GM12801 (cell line): ENCODE measurements at regions not wholly inside any gene's neighbourhood (a gene's known extent, or its start where the extent isn't known, plus 50 kb on each side); places are given as distances from the start of the nearest gene placed in this dataset.

Source experiments
- TF ChIP-seq, protein P1 (sequence below): IDR thresholded peaks from one replicate; pipeline ENCODE4 v1.5.1; 2011; ENCODE audit warnings: control low read depth; ENCODE audit not compliant: insufficient read length; ENCODE audit errors: extremely low read depth

DNA sequence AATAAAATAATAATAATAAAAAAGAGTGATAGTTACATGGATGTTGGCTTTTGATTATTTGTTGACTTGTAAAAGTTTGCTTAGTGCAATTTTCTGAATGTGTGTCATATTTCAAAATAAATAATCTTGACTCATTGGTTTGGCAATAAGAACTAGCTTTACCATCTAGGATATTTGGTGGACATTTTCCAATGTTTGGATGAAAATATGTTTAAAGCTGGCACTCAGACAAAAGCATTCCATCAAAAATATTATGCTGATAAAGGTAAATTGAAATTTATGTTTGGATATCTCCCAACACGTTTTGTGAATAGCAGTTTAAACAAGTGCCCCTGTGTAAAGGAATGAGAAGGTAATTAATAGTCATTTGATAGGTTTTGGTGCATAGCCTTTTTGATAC lies 62.5 kb upstream of the KCNMA1 start:
- TF ChIP-seq, protein P1, sequence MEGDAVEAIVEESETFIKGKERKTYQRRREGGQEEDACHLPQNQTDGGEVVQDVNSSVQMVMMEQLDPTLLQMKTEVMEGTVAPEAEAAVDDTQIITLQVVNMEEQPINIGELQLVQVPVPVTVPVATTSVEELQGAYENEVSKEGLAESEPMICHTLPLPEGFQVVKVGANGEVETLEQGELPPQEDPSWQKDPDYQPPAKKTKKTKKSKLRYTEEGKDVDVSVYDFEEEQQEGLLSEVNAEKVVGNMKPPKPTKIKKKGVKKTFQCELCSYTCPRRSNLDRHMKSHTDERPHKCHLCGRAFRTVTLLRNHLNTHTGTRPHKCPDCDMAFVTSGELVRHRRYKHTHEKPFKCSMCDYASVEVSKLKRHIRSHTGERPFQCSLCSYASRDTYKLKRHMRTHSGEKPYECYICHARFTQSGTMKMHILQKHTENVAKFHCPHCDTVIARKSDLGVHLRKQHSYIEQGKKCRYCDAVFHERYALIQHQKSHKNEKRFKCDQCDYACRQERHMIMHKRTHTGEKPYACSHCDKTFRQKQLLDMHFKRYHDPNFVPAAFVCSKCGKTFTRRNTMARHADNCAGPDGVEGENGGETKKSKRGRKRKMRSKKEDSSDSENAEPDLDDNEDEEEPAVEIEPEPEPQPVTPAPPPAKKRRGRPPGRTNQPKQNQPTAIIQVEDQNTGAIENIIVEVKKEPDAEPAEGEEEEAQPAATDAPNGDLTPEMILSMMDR: no peak

GRCh38 chr10:77699080-77699645 lies 61.6 kb upstream of the KCNMA1 start:
- TF ChIP-seq, protein P1: no peak

DNA sequence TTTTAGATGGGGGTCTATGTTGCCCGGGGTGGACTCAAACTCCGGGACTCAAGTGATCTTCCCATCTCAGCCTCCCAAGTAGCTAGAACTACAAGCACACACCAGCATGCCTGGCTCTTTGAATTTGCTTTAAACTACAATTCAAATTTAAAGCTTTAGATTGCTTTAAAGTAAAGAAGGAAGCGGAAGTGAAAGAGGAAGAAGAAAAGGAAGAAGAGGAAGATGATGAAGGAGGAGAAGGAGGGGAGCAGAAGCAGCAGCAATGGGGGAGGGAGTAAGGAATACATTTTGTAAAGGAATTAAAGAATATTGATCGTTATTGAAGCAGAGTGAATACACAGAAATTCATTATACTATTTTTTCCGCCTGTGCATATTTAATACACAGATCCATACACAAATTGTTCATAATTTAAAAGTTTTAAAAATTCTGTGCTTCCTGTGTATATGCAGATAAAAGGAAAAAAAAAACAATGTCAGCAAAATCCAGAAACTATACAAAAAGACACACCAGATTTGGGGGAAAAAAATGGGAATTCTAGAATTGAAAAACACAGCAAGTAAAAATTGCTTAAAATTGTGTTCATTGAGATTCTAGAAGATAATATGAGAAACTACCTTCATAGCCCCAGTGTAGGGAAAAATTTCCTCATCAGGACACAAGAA lies 60.8 kb upstream of the KCNMA1 start:
- TF ChIP-seq, protein P1: no peak

- TF ChIP-seq, protein P1: no peak
These were observed 59.0 kb upstream of the KCNMA1 start for GRCh38 chr10:77696584-77696983.

- TF ChIP-seq, protein P1: no peak
These were observed 57.6 kb upstream of the KCNMA1 start for GRCh38 chr10:77695186-77695585.

DNA sequence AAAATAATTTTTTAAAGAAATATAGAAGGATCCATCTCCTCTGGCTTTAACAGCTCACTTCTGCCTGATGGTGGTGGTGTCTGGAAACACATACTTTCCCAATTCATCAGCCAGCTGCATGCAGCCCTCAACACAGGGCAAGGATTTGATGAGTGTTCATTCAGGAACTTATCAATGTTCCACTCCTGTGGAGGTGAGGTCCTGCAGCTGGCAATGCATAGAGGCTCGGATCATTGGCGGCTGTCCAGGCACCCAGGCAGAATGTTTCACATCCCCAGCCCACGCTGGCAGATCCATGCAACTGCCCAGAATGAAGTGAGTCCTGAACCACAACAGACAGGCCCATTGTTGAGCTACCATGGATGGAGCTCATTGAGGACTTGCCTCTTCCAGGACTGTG lies 55.2 kb upstream of the KCNMA1 start:
- TF ChIP-seq, protein P1: no peak

GRCh38 chr10:77689339-77689738 lies 51.7 kb upstream of the KCNMA1 start:
- TF ChIP-seq, protein P1: no peak
